ENCODE measurements at regions not wholly inside any gene's neighbourhood (a gene's known extent, or its start where the extent isn't known, plus 50 kb on each side); places are given as distances from the start of the nearest gene placed in this dataset.
"Not testable (repeated sequence)": the region's sequence is repeated elsewhere in the genome, so short reads cannot be mapped to it uniquely, and the experiment has no call there.

DNA sequence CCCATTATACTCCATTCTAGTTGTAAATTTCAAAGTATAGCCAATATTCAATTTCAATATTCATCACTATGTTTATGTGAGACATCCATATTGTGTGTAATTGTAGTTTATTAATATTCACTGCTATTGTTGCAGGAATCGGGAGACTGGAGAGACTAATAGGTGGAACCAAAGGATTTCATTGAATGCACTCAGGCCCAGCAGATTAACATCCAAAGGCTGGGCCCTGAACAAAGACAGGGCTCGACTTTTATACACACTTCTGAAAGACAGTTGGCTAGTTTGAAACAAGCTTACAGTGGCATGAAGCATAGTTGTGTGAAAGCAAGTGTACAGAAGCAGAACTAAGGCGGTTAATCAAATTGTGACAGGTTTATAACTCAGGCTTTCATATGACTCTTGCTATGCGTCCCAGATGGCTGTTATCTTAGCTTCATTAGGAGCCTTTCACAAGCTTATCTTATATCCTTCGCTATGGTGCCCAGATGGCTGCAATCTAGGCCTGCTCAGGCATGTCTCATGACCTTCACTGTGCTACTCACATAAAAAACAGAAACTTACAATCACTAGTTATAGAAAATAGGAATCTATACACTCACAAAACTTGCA is 1038.8 kb upstream of the EPHA6 start:
- H3K9me3 ChIP-seq (ENCODE audit: control insufficient read depth, low read length) = peaks cover 4% of the 10 kb centered on the region
- H3K4me3 ChIP-seq (ENCODE audit: insufficient read depth, low read depth, low read length) = no peak overlapping the region
- 91 to 96% methylated on average over 5 of the region's 5 CpGs for WGBS, 2 experiments
- peaks cover 5% of the 10 kb centered on the region for H3K36me3 ChIP-seq (ENCODE audit: control insufficient read depth, insufficient read depth, low read length)
- H3K27me3 ChIP-seq (ENCODE audit: control insufficient read depth, insufficient read depth, low read length, poor library complexity, severe bottlenecking) = no peaks in the 10 kb centered on the region
- no peak overlapping the region for H3K27ac ChIP-seq (ENCODE audit: insufficient read depth, low read depth, low read length, poor library complexity, severe bottlenecking)
- H3K4me1 ChIP-seq (ENCODE audit: control insufficient read depth, insufficient read depth, low read length) = no peaks in the 10 kb centered on the region

DNA sequence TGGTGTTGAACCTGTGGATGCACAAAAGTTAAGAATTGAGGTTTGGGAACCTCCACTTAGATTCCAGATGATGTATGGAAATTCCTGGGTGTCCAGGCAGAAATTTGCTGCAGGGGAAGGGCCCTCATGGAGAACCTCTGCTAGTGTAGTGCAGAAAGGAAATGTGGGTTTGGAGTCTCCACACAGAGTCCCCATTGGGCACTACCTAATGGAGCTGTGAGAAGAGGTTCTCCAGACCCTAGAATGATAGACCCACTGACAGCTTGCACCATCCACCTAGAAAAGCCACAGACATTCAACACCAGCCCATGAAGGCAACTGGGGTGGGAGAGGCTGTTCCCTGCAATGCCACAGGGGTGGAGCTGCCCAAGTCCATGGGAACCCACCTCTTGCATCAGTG is 1032.8 kb upstream of the EPHA6 start:
- Histone ChIP-seq H3K27ac (ENCODE audit: insufficient read depth, low read depth, low read length, poor library complexity, severe bottlenecking) (no peak overlapping the region), H3K27me3 (ENCODE audit: control insufficient read depth, insufficient read depth, low read length, poor library complexity, severe bottlenecking) (no peaks in the 10 kb centered on the region), H3K9me3 (ENCODE audit: control insufficient read depth, low read length) (no peaks in the 10 kb centered on the region), H3K4me3 (ENCODE audit: insufficient read depth, low read depth, low read length) (no peak overlapping the region), H3K4me1 (ENCODE audit: control insufficient read depth, insufficient read depth, low read length) (no peaks in the 10 kb centered on the region), H3K36me3 (ENCODE audit: control insufficient read depth, insufficient read depth, low read length) (no peaks in the 10 kb centered on the region)

DNA sequence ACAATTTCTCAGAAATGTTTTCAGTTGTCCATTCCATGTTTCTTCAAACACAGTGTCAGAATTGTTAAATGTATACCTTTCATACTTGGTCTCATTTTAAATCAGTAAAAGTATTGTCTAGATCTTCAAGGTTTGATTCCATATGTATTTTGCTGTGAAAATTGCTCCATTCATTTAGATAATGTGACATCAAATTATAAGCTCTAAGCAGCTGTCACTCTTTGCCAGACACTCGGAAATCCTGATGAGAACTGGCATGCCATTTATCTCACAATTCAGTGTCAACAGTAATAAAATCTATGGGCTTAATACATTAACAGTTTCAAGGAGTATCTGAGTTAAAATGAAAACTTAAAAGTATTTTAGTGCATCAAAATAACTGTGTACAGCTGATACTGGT is 1025.3 kb upstream of the EPHA6 start:
- H3K36me3 ChIP-seq (ENCODE audit: control insufficient read depth, insufficient read depth, low read length) = no peaks in the 10 kb centered on the region
- H3K4me3 ChIP-seq (ENCODE audit: insufficient read depth, low read depth, low read length) = no peak overlapping the region
- no peaks in the 10 kb centered on the region for H3K4me1 ChIP-seq (ENCODE audit: control insufficient read depth, insufficient read depth, low read length)
- H3K9me3 ChIP-seq (ENCODE audit: control insufficient read depth, low read length) = no peaks in the 10 kb centered on the region
- no peaks in the 10 kb centered on the region for H3K27me3 ChIP-seq (ENCODE audit: control insufficient read depth, insufficient read depth, low read length, poor library complexity, severe bottlenecking)
- WGBS, 2 experiments = 63 to 88% methylated on average over 1 of the region's 1 CpG
- no peak overlapping the region for H3K27ac ChIP-seq (ENCODE audit: insufficient read depth, low read depth, low read length, poor library complexity, severe bottlenecking)

DNA sequence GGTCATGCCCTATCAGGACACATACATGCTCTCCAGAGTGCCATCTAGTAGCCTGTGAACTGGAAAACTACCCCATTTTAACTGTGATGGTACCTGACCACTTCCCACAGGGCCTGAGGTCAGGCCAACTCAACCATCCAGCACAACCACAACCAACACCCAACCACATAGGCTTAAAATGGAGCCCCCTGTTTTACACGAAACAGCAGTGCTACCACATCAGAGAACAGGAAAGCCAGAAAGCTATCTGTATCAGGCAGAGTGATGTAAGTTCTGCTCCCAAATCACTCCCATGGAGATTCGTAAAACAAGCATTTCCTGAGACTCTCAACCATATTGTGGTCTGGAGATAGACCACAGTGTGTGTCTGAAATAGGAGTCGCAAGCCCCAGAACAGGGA is 1017.3 kb upstream of the EPHA6 start:
- Histone ChIP-seq H3K27me3 (ENCODE audit: control insufficient read depth, insufficient read depth, low read length, poor library complexity, severe bottlenecking) (no peaks in the 10 kb centered on the region), H3K27ac (ENCODE audit: insufficient read depth, low read depth, low read length, poor library complexity, severe bottlenecking) (no peak overlapping the region), H3K9me3 (ENCODE audit: control insufficient read depth, low read length) (no peaks in the 10 kb centered on the region), H3K4me3 (ENCODE audit: insufficient read depth, low read depth, low read length) (no peak overlapping the region), H3K4me1 (ENCODE audit: control insufficient read depth, insufficient read depth, low read length) (no peaks in the 10 kb centered on the region), H3K36me3 (ENCODE audit: control insufficient read depth, insufficient read depth, low read length) (no peaks in the 10 kb centered on the region)
- WGBS, 2 experiments = 95 to 98% methylated on average over 3 of the region's 3 CpGs

DNA sequence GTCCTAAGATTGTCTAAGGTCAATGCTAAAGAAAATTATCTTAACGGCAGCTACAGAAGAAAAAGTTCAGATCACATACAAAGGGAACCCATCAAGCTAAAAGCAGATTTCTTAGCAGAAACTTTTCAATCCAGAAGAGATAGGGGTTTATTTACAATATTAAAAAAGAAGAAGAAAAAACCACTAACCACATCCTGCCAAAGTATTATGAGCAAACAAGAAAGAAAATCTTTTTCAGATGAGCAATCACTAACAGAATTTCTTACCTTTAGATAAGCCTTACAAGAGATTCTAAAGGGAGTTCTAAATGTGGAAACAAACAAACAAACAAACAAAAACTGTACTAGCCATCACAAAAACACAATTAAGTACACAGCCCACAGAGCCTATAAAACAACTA is 1015.8 kb upstream of the EPHA6 start:
- no peaks in the 10 kb centered on the region for H3K36me3 ChIP-seq (ENCODE audit: control insufficient read depth, insufficient read depth, low read length)
- 88 to 100% methylated on average over 1 of the region's 1 CpG for WGBS, 2 experiments
- H3K27me3 ChIP-seq (ENCODE audit: control insufficient read depth, insufficient read depth, low read length, poor library complexity, severe bottlenecking) = no peaks in the 10 kb centered on the region
- H3K4me1 ChIP-seq (ENCODE audit: control insufficient read depth, insufficient read depth, low read length) = no peaks in the 10 kb centered on the region
- H3K9me3 ChIP-seq (ENCODE audit: control insufficient read depth, low read length) = no peaks in the 10 kb centered on the region
- no peak overlapping the region for H3K4me3 ChIP-seq (ENCODE audit: insufficient read depth, low read depth, low read length)
- no peak overlapping the region for H3K27ac ChIP-seq (ENCODE audit: insufficient read depth, low read depth, low read length, poor library complexity, severe bottlenecking)

DNA sequence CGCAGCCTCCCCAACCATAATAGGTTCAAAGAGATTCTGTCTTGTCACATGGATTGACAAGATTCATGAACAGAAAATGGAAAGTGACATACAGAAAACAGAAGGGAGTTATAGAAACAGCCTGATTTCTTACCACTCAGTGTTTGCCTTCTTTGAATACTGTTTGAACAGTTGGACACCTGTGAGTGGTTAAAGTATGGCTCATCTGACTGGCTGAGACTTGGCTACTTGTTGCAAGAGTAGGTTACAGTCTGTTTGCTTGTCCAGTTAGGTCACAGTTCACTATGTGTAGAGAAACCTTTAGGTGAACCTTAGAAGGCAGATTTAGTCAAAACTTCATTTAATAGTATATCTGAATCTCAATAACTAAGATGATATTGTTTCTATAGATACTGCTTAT is 1003.9 kb upstream of the EPHA6 start:
- no peaks in the 10 kb centered on the region for H3K9me3 ChIP-seq (ENCODE audit: control insufficient read depth, low read length)
- WGBS, 2 experiments = 90 to 100% methylated on average over 1 of the region's 1 CpG
- no peaks in the 10 kb centered on the region for H3K27me3 ChIP-seq (ENCODE audit: control insufficient read depth, insufficient read depth, low read length, poor library complexity, severe bottlenecking)
- H3K4me1 ChIP-seq (ENCODE audit: control insufficient read depth, insufficient read depth, low read length) = no peaks in the 10 kb centered on the region
- H3K4me3 ChIP-seq (ENCODE audit: insufficient read depth, low read depth, low read length) = no peak overlapping the region
- H3K36me3 ChIP-seq (ENCODE audit: control insufficient read depth, insufficient read depth, low read length) = no peaks in the 10 kb centered on the region
- H3K27ac ChIP-seq (ENCODE audit: insufficient read depth, low read depth, low read length, poor library complexity, severe bottlenecking) = no peak overlapping the region

DNA sequence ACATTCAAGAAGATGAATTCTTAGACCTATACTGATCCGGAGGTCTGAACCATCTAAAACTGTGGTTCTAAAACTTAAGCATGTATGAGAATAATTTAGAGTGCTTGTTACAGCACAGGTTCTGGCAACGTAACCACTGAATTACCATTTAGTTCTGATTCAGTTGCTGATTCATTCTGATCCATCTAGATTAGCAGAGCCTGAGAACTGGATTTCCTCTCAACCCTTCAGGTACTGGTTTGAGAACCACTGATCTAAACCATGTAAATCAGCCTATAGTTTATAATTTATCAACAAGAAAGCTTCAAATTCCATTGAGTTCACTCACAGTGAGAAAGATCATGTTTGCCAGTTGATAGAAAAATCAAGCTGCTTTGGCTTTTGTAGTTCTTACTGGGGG is 1001.1 kb upstream of the EPHA6 start:
- H3K9me3 ChIP-seq (ENCODE audit: control insufficient read depth, low read length) = no peaks in the 10 kb centered on the region
- no peaks in the 10 kb centered on the region for H3K4me1 ChIP-seq (ENCODE audit: control insufficient read depth, insufficient read depth, low read length)
- no peaks in the 10 kb centered on the region for H3K27me3 ChIP-seq (ENCODE audit: control insufficient read depth, insufficient read depth, low read length, poor library complexity, severe bottlenecking)
- no peak overlapping the region for H3K27ac ChIP-seq (ENCODE audit: insufficient read depth, low read depth, low read length, poor library complexity, severe bottlenecking)
- 76 to 79% methylated on average over 2 of the region's 2 CpGs for WGBS, 2 experiments
- H3K4me3 ChIP-seq (ENCODE audit: insufficient read depth, low read depth, low read length) = no peak overlapping the region
- H3K36me3 ChIP-seq (ENCODE audit: control insufficient read depth, insufficient read depth, low read length) = no peaks in the 10 kb centered on the region

DNA sequence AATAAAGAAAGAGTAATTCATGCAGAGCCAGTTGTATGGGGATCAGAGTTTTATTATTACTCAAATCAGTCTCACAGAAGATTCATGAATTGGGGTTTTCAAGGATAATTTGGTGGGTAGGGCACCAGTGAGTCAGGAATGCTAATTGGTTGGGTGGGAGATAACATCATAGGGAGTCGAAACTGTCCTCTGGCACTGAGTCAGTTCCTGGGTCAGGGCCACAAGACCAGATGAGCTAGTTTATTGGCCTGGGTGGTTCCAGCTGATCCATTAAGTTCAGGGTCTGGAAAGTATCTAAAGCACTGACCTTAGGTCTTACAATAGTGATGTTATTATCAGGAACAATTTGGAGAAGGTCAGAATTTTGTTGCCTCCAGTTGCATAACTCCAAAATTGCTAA is 998.6 kb upstream of the EPHA6 start:
- Histone ChIP-seq H3K4me1 (ENCODE audit: control insufficient read depth, insufficient read depth, low read length) (no peaks in the 10 kb centered on the region), H3K36me3 (ENCODE audit: control insufficient read depth, insufficient read depth, low read length) (no peaks in the 10 kb centered on the region), H3K4me3 (ENCODE audit: insufficient read depth, low read depth, low read length) (no peak overlapping the region), H3K9me3 (ENCODE audit: control insufficient read depth, low read length) (no peaks in the 10 kb centered on the region), H3K27me3 (ENCODE audit: control insufficient read depth, insufficient read depth, low read length, poor library complexity, severe bottlenecking) (no peaks in the 10 kb centered on the region), H3K27ac (ENCODE audit: insufficient read depth, low read depth, low read length, poor library complexity, severe bottlenecking) (no peak overlapping the region)
- 80 to 81% methylated on average over 1 of the region's 1 CpG for WGBS, 2 experiments

DNA sequence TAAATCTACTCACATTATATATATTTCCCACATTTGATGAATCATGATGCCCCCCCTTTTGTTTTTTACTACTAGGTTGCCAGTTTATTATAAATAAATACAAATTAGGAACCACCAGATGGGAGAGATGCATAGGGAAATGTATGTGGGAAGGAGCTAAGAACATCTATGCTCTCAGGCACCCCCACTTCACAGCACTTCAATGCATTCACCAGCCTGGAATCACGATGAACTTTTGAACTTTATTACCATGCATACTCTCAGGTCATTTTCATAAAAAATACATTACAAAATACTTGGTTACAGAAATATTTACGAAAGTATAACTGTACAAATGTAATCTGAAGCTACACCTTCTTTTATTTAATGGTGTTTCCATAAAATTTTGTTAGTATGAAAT is 988.0 kb upstream of the EPHA6 start:
- Histone ChIP-seq H3K4me1 (ENCODE audit: control insufficient read depth, insufficient read depth, low read length) (no peaks in the 10 kb centered on the region), H3K4me3 (ENCODE audit: insufficient read depth, low read depth, low read length) (no peak overlapping the region), H3K36me3 (ENCODE audit: control insufficient read depth, insufficient read depth, low read length) (no peaks in the 10 kb centered on the region), H3K27me3 (ENCODE audit: control insufficient read depth, insufficient read depth, low read length, poor library complexity, severe bottlenecking) (no peaks in the 10 kb centered on the region), H3K9me3 (ENCODE audit: control insufficient read depth, low read length) (no peaks in the 10 kb centered on the region), H3K27ac (ENCODE audit: insufficient read depth, low read depth, low read length, poor library complexity, severe bottlenecking) (no peak overlapping the region)
- WGBS, 2 experiments = 88 to 100% methylated on average over 1 of the region's 2 CpGs

DNA sequence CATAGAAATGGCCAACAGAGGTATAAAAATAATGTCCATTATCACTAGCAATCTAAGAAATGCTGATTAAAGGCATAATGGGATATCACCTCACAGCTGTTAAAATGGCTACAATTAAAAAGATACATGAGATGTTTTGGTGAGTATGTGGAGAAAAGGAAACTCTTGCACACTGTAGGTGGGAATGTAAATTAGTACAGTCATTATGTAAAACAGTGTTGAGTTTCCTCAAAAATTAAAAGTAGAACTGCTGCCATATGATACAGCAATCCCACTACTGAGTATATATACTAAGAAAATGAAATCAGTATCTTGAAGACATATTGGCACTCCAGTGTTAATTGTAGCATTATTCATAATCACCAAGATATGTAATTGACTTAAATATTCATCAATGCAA is 982.2 kb upstream of the EPHA6 start:
- H3K36me3 ChIP-seq (ENCODE audit: control insufficient read depth, insufficient read depth, low read length) = no peaks in the 10 kb centered on the region
- H3K27me3 ChIP-seq (ENCODE audit: control insufficient read depth, insufficient read depth, low read length, poor library complexity, severe bottlenecking) = no peaks in the 10 kb centered on the region
- H3K4me1 ChIP-seq (ENCODE audit: control insufficient read depth, insufficient read depth, low read length) = no peaks in the 10 kb centered on the region
- no peak overlapping the region for H3K4me3 ChIP-seq (ENCODE audit: insufficient read depth, low read depth, low read length)
- no peak overlapping the region for H3K27ac ChIP-seq (ENCODE audit: insufficient read depth, low read depth, low read length, poor library complexity, severe bottlenecking)
- H3K9me3 ChIP-seq (ENCODE audit: control insufficient read depth, low read length) = no peaks in the 10 kb centered on the region

DNA sequence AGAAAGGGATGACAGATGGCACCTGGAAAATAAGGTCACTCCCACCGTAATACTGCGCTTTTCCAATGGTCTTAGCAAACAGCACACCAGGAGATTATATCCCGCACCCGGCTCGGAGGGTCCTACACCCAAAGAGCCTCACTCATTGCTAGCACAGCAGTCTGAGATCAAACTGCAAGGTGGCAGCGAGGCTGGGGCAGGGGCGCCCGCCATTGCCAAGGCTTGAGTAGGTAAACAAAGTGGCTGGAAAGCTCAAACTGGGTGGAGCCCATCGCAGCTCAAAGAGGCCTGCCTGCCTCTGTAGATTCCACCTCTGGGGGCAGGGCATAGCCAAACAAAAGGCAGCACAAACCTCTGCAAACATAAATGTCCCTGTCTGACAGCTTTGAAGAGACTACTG is 953.8 kb upstream of the EPHA6 start:
- WGBS, 2 experiments = 95 to 96% methylated on average over 9 of the region's 9 CpGs

More for the DNA sequence above, 953.8 kb upstream of the EPHA6 start:
- not testable (repeated sequence) for H3K4me3 ChIP-seq (ENCODE audit: insufficient read depth, low read depth, low read length); H3K36me3 ChIP-seq (ENCODE audit: control insufficient read depth, insufficient read depth, low read length); H3K27me3 ChIP-seq (ENCODE audit: control insufficient read depth, insufficient read depth, low read length, poor library complexity, severe bottlenecking); H3K27ac ChIP-seq (ENCODE audit: insufficient read depth, low read depth, low read length, poor library complexity, severe bottlenecking); H3K9me3 ChIP-seq (ENCODE audit: control insufficient read depth, low read length); H3K4me1 ChIP-seq (ENCODE audit: control insufficient read depth, insufficient read depth, low read length)

Data from ectodermal cell (in vitro differentiated cells).